ENCODE measurements at regions not wholly inside any gene's neighbourhood (a gene's known extent, or its start where the extent isn't known, plus 50 kb on each side); places are given as distances from the start of the nearest gene placed in this dataset.

GRCh38 chr19:30668521-30669155, 296.5 kb downstream of the ZNF536 start:
- Histone ChIP-seq H3K27ac (ENCODE audit: low read depth, low read length) (no peak overlapping the region), H3K9me3 (ENCODE audit: control insufficient read depth in 1 of 2, low read length in 2 of 2) (no peaks in the 10 kb centered on the region), H3K36me3 (ENCODE audit: insufficient read depth, low read length) (no peaks in the 10 kb centered on the region), H3K4me1 (ENCODE audit: insufficient read depth, low read length) (no peaks in the 10 kb centered on the region), H3K27me3 (ENCODE audit: insufficient read depth, low read length) (peaks cover 5% of the 10 kb centered on the region), H3K4me3 (ENCODE audit: low read length in 2 of 2) (no peak overlapping the region)
- no peak overlapping the region for H3K4me3 Mint-ChIP-seq
- no peaks in the 10 kb centered on the region for H3K9me3 Mint-ChIP-seq
- peaks cover 10 to 34% of the 10 kb centered on the region in 2 donors for H3K27me3 Mint-ChIP-seq
- H3K4me1 Mint-ChIP-seq, result no peaks in the 10 kb centered on the region
- ChIA-PET CTCF (ENCODE audit: partially characterized antibody) (interaction anchor here (1.1 to 6.0 kb wide), 6 partner anchors 10 to 1556 kb away, joined by 3 to 71 read pairs (median 13); no protein-coding TSS in a partner anchor), POLR2A (ENCODE audit: partially characterized antibody) (no interaction called here)
- DNase-seq, result no peak
- H3K36me3 Mint-ChIP-seq, result no peaks in the 10 kb centered on the region
- intact Hi-C loops (cut with micrococcal nuclease), result no loop called here
- no peak overlapping the region for H3K27ac Mint-ChIP-seq

GRCh38 chr19:30667746-30668145, 295.6 kb downstream of the ZNF536 start:
- ChIA-PET POLR2A (ENCODE audit: partially characterized antibody) (no interaction called here), CTCF (ENCODE audit: partially characterized antibody) (interaction anchor here (0.7 to 6.0 kb wide), 11 partner anchors 9 to 1903 kb away, joined by 3 to 71 read pairs (median 5); no protein-coding TSS in a partner anchor)
- Histone ChIP-seq H3K27me3 (ENCODE audit: insufficient read depth, low read length) (peaks cover 5% of the 10 kb centered on the region), H3K4me1 (ENCODE audit: insufficient read depth, low read length) (no peaks in the 10 kb centered on the region), H3K27ac (ENCODE audit: low read depth, low read length) (no peak overlapping the region), H3K9me3 (ENCODE audit: control insufficient read depth in 1 of 2, low read length in 2 of 2) (no peaks in the 10 kb centered on the region), H3K4me3 (ENCODE audit: low read length in 2 of 2) (no peak overlapping the region), H3K36me3 (ENCODE audit: insufficient read depth, low read length) (no peaks in the 10 kb centered on the region)
- intact Hi-C loops (cut with micrococcal nuclease), result no loop called here
- H3K9me3 Mint-ChIP-seq, result no peaks in the 10 kb centered on the region
- H3K27me3 Mint-ChIP-seq, result peaks cover 11 to 28% of the 10 kb centered on the region in 2 donors
- no peak overlapping the region for H3K27ac Mint-ChIP-seq
- H3K4me3 Mint-ChIP-seq, result no peak overlapping the region
- DNase-seq, result no peak
- H3K36me3 Mint-ChIP-seq, result no peaks in the 10 kb centered on the region
- H3K4me1 Mint-ChIP-seq, result no peaks in the 10 kb centered on the region

GRCh38 chr19:30667227-30667626, 295.0 kb downstream of the ZNF536 start:
- peaks cover 5% of the 10 kb centered on the region for H3K27me3 ChIP-seq (ENCODE audit: insufficient read depth, low read length)
- Mint-ChIP-seq H3K27me3 (peaks cover 13 to 27% of the 10 kb centered on the region in 2 donors), H3K4me1 (no peaks in the 10 kb centered on the region), H3K4me3 (no peak overlapping the region), H3K27ac (no peak overlapping the region), H3K36me3 (no peaks in the 10 kb centered on the region), H3K9me3 (no peaks in the 10 kb centered on the region)
- no peak for DNase-seq
- H3K9me3 ChIP-seq (ENCODE audit: control insufficient read depth in 1 of 2, low read length in 2 of 2), result no peaks in the 10 kb centered on the region
- no peaks in the 10 kb centered on the region for H3K36me3 ChIP-seq (ENCODE audit: insufficient read depth, low read length)
- POLR2A ChIA-PET (ENCODE audit: partially characterized antibody), result no interaction called here
- no peak overlapping the region for H3K4me3 ChIP-seq (ENCODE audit: low read length in 2 of 2)
- H3K27ac ChIP-seq (ENCODE audit: low read depth, low read length), result no peak overlapping the region
- no peaks in the 10 kb centered on the region for H3K4me1 ChIP-seq (ENCODE audit: insufficient read depth, low read length)
- CTCF ChIA-PET (ENCODE audit: partially characterized antibody), result interaction anchor here (0.7 to 6.0 kb wide), 11 partner anchors 9 to 1903 kb away, joined by 3 to 71 read pairs (median 3); no protein-coding TSS in a partner anchor
- intact Hi-C loops (cut with micrococcal nuclease), result no loop called here

GRCh38 chr19:30666301-30666803, 294.2 kb downstream of the ZNF536 start:
- intact Hi-C loops (cut with micrococcal nuclease), result loop anchor here (1.0 kb wide), 1 partner anchor 1558 kb away; no protein-coding TSS in a partner anchor
- Histone ChIP-seq H3K27me3 (ENCODE audit: insufficient read depth, low read length) (peaks cover 5% of the 10 kb centered on the region), H3K4me1 (ENCODE audit: insufficient read depth, low read length) (no peaks in the 10 kb centered on the region), H3K27ac (ENCODE audit: low read depth, low read length) (no peak overlapping the region), H3K36me3 (ENCODE audit: insufficient read depth, low read length) (no peaks in the 10 kb centered on the region), H3K4me3 (ENCODE audit: low read length in 2 of 2) (no peak overlapping the region), H3K9me3 (ENCODE audit: control insufficient read depth in 1 of 2, low read length in 2 of 2) (no peaks in the 10 kb centered on the region)
- ChIA-PET CTCF (ENCODE audit: partially characterized antibody) (interaction anchor here (0.7 to 6.0 kb wide), 13 partner anchors 8 to 1558 kb away, joined by 3 to 71 read pairs (median 3); no protein-coding TSS in a partner anchor), POLR2A (ENCODE audit: partially characterized antibody) (no interaction called here)
- Mint-ChIP-seq H3K27me3 (peaks cover 13 to 24% of the 10 kb centered on the region in 2 donors), H3K4me3 (no peak overlapping the region), H3K36me3 (no peaks in the 10 kb centered on the region), H3K9me3 (no peaks in the 10 kb centered on the region), H3K4me1 (no peaks in the 10 kb centered on the region), H3K27ac (no peak overlapping the region)
- peak in 4 of 5 donors; percentile 8 to 28 (median 12) for DNase-seq

GRCh38 chr19:30665449-30665848, 293.3 kb downstream of the ZNF536 start:
- POLR2A ChIA-PET (ENCODE audit: partially characterized antibody), result no interaction called here
- no peak overlapping the region for H3K4me3 ChIP-seq (ENCODE audit: low read length in 2 of 2)
- no peak for DNase-seq

GRCh38 chr19:30663611-30664174, 291.5 kb downstream of the ZNF536 start:
- H3K4me1 ChIP-seq (ENCODE audit: insufficient read depth, low read length), result no peaks in the 10 kb centered on the region
- no peak overlapping the region for H3K4me3 ChIP-seq (ENCODE audit: low read length in 2 of 2)
- H3K27ac Mint-ChIP-seq, result no peak overlapping the region
- no peaks in the 10 kb centered on the region for H3K36me3 Mint-ChIP-seq
- intact Hi-C loops (cut with micrococcal nuclease), result no loop called here
- H3K9me3 Mint-ChIP-seq, result peaks cover 0 to 7% (median 0%) of the 10 kb centered on the region in 8 donors
- no peak for DNase-seq
- no peak overlapping the region for H3K4me3 Mint-ChIP-seq
- H3K27me3 Mint-ChIP-seq, result peaks cover 12 to 13% of the 10 kb centered on the region in 2 donors
- H3K9me3 ChIP-seq (ENCODE audit: control insufficient read depth in 1 of 2, low read length in 2 of 2), result no peaks in the 10 kb centered on the region
- ChIA-PET CTCF (ENCODE audit: partially characterized antibody) (interaction anchor here (2.8 kb wide), 1 partner anchor 1561 kb away, joined by 14 read pairs; no protein-coding TSS in a partner anchor), POLR2A (ENCODE audit: partially characterized antibody) (no interaction called here)
- H3K27ac ChIP-seq (ENCODE audit: low read depth, low read length), result no peak overlapping the region
- H3K36me3 ChIP-seq (ENCODE audit: insufficient read depth, low read length), result no peaks in the 10 kb centered on the region
- no peaks in the 10 kb centered on the region for H3K4me1 Mint-ChIP-seq
- H3K27me3 ChIP-seq (ENCODE audit: insufficient read depth, low read length), result no peaks in the 10 kb centered on the region

More at GRCh38 chr19:30665449-30665848, 293.3 kb downstream of the ZNF536 start:
- no peaks in the 10 kb centered on the region for H3K36me3 Mint-ChIP-seq
- peaks cover 13 to 18% of the 10 kb centered on the region in 2 donors for H3K27me3 Mint-ChIP-seq
- intact Hi-C loops (cut with micrococcal nuclease), result no loop called here
- CTCF ChIA-PET (ENCODE audit: partially characterized antibody), result interaction anchor here (0.8 to 6.0 kb wide), 9 partner anchors 7 to 1559 kb away, joined by 3 to 71 read pairs (median 9); no protein-coding TSS in a partner anchor
- no peak overlapping the region for H3K4me3 Mint-ChIP-seq
- H3K9me3 ChIP-seq (ENCODE audit: control insufficient read depth in 1 of 2, low read length in 2 of 2), result no peaks in the 10 kb centered on the region
- no peaks in the 10 kb centered on the region for H3K4me1 ChIP-seq (ENCODE audit: insufficient read depth, low read length)
- no peaks in the 10 kb centered on the region for H3K36me3 ChIP-seq (ENCODE audit: insufficient read depth, low read length)
- no peaks in the 10 kb centered on the region for H3K9me3 Mint-ChIP-seq
- H3K27ac ChIP-seq (ENCODE audit: low read depth, low read length), result no peak overlapping the region
- peak overlapping the region in 1 of 7 donors; percentile 49 for H3K27ac Mint-ChIP-seq
- peaks cover 5% of the 10 kb centered on the region for H3K27me3 ChIP-seq (ENCODE audit: insufficient read depth, low read length)
- no peaks in the 10 kb centered on the region for H3K4me1 Mint-ChIP-seq

- peaks cover 0 to 10% (median 0%) of the 10 kb centered on the region in 8 donors for H3K9me3 Mint-ChIP-seq
- no peaks in the 10 kb centered on the region for H3K4me1 Mint-ChIP-seq
- Histone ChIP-seq H3K27me3 (ENCODE audit: insufficient read depth, low read length) (no peaks in the 10 kb centered on the region), H3K4me1 (ENCODE audit: insufficient read depth, low read length) (no peaks in the 10 kb centered on the region), H3K9me3 (ENCODE audit: control insufficient read depth in 1 of 2, low read length in 2 of 2) (no peaks in the 10 kb centered on the region), H3K36me3 (ENCODE audit: insufficient read depth, low read length) (no peaks in the 10 kb centered on the region), H3K27ac (ENCODE audit: low read depth, low read length) (no peak overlapping the region), H3K4me3 (ENCODE audit: low read length in 2 of 2) (no peak overlapping the region)
- H3K27ac Mint-ChIP-seq, result no peak overlapping the region
- ChIA-PET POLR2A (ENCODE audit: partially characterized antibody) (no interaction called here), CTCF (ENCODE audit: partially characterized antibody) (interaction anchor here (0.7 to 2.8 kb wide), 3 partner anchors 20 to 1562 kb away, joined by 4 to 14 read pairs (median 5); no protein-coding TSS in a partner anchor)
- intact Hi-C loops (cut with micrococcal nuclease), result no loop called here
- no peak overlapping the region for H3K4me3 Mint-ChIP-seq
- peaks cover 12 to 17% of the 10 kb centered on the region in 2 donors for H3K27me3 Mint-ChIP-seq
- H3K36me3 Mint-ChIP-seq, result no peaks in the 10 kb centered on the region
- DNase-seq, result no peak
These were observed 290.2 kb downstream of the ZNF536 start for GRCh38 chr19:30662211-30662861.
